ENCODE measurements at regions not wholly inside any gene's neighbourhood (a gene's known extent, or its start where the extent isn't known, plus 50 kb on each side); places are given as distances from the start of the nearest gene placed in this dataset.

- CTCF ChIA-PET, result no interaction called here
These were observed 950.5 kb upstream of the INTU start for GRCh38 chr4:126682250-126682649.

GRCh38 chr4:126686491-126686890, 946.3 kb upstream of the INTU start:
- Histone ChIP-seq H3K9me3 (ENCODE audit: low read length) (no peaks in the 10 kb centered on the region), H3K27me3 (ENCODE audit: insufficient read depth, low read length, poor library complexity, severe bottlenecking) (no peaks in the 10 kb centered on the region), H3K36me3 (ENCODE audit: insufficient read depth, low read length) (no peaks in the 10 kb centered on the region), H3K27ac (ENCODE audit: low read depth, low read length) (no peak overlapping the region), H3K4me3 (ENCODE audit: low read length) (no peak overlapping the region), H3K4me1 (ENCODE audit: insufficient read depth, low read length) (no peaks in the 10 kb centered on the region)
- Mint-ChIP-seq H3K27ac (no peak overlapping the region), H3K4me1 (no peaks in the 10 kb centered on the region), H3K4me3 (no peak overlapping the region), H3K9me3 (peaks cover 0 to 33% (median 2%) of the 10 kb centered on the region in 5 donors), H3K36me3 (no peaks in the 10 kb centered on the region), H3K27me3 (no peaks in the 10 kb centered on the region)
- ChIA-PET CTCF (no interaction called here), POLR2A (no interaction called here)
- DNase-seq, result no peak

More at GRCh38 chr4:126682250-126682649, 950.5 kb upstream of the INTU start:
- no peaks in the 10 kb centered on the region for H3K36me3 Mint-ChIP-seq
- no peak overlapping the region for H3K27ac Mint-ChIP-seq
- H3K4me3 ChIP-seq (ENCODE audit: low read length), result no peak overlapping the region
- no peaks in the 10 kb centered on the region for H3K4me1 ChIP-seq (ENCODE audit: insufficient read depth, low read length)
- H3K36me3 ChIP-seq (ENCODE audit: insufficient read depth, low read length), result no peaks in the 10 kb centered on the region
- H3K9me3 Mint-ChIP-seq, result peaks cover 0 to 18% (median 2%) of the 10 kb centered on the region in 5 donors
- H3K27me3 Mint-ChIP-seq, result no peaks in the 10 kb centered on the region
- no peak overlapping the region for H3K4me3 Mint-ChIP-seq
- no peak for DNase-seq
- no peak overlapping the region for H3K27ac ChIP-seq (ENCODE audit: low read depth, low read length)
- H3K27me3 ChIP-seq (ENCODE audit: insufficient read depth, low read length, poor library complexity, severe bottlenecking), result no peaks in the 10 kb centered on the region
- no peaks in the 10 kb centered on the region for H3K9me3 ChIP-seq (ENCODE audit: low read length)
- no peaks in the 10 kb centered on the region for H3K4me1 Mint-ChIP-seq
- POLR2A ChIA-PET, result no interaction called here

- H3K9me3 Mint-ChIP-seq, result peaks cover 0 to 40% (median 2%) of the 10 kb centered on the region in 5 donors
- no peaks in the 10 kb centered on the region for H3K36me3 Mint-ChIP-seq
- H3K27me3 ChIP-seq (ENCODE audit: insufficient read depth, low read length, poor library complexity, severe bottlenecking), result no peaks in the 10 kb centered on the region
- H3K4me3 Mint-ChIP-seq, result no peak overlapping the region
- CTCF ChIA-PET, result interaction anchor here (0.8 kb wide), 1 partner anchor 9 kb away, joined by 3 read pairs; no protein-coding TSS in a partner anchor
- no peaks in the 10 kb centered on the region for H3K9me3 ChIP-seq (ENCODE audit: low read length)
- H3K27ac ChIP-seq (ENCODE audit: low read depth, low read length), result no peak overlapping the region
- H3K4me1 Mint-ChIP-seq, result no peaks in the 10 kb centered on the region
- POLR2A ChIA-PET, result no interaction called here
- H3K27ac Mint-ChIP-seq, result no peak overlapping the region
- no peaks in the 10 kb centered on the region for H3K36me3 ChIP-seq (ENCODE audit: insufficient read depth, low read length)
- no peaks in the 10 kb centered on the region for H3K4me1 ChIP-seq (ENCODE audit: insufficient read depth, low read length)
- H3K4me3 ChIP-seq (ENCODE audit: low read length), result no peak overlapping the region
- no peaks in the 10 kb centered on the region for H3K27me3 Mint-ChIP-seq
- DNase-seq, result no peak
These were observed 945.0 kb upstream of the INTU start for GRCh38 chr4:126687655-126688358.

DNA sequence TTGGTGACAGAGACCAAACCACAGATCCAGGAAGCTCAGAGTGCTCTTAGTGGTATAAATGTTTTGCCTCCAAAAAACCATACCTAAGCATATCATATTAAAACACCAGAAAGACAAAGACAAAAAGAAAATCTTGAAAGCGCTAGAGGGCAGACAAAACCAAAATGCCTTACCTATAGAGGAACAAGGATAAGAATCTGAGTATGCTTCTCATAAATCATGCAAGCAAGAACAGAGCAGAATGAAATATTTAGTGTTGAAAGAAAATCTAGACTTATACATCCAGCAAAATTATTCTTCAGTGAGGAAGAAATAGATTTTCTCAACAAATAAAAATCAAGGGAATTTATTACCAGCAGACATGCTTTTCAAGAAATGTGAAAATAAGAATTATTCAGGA, 941.0 kb upstream of the INTU start:
- H3K4me3 Mint-ChIP-seq, result no peak overlapping the region
- H3K4me1 ChIP-seq (ENCODE audit: insufficient read depth, low read length), result no peaks in the 10 kb centered on the region
- H3K27ac Mint-ChIP-seq, result no peak overlapping the region
- peaks cover 0 to 29% (median 2%) of the 10 kb centered on the region in 5 donors for H3K9me3 Mint-ChIP-seq
- H3K27me3 Mint-ChIP-seq, result no peaks in the 10 kb centered on the region
- DNase-seq, result no peak
- ChIA-PET CTCF (no interaction called here), POLR2A (no interaction called here)
- H3K4me1 Mint-ChIP-seq, result no peaks in the 10 kb centered on the region
- H3K9me3 ChIP-seq (ENCODE audit: low read length), result no peaks in the 10 kb centered on the region
- H3K27me3 ChIP-seq (ENCODE audit: insufficient read depth, low read length, poor library complexity, severe bottlenecking), result no peaks in the 10 kb centered on the region
- no peaks in the 10 kb centered on the region for H3K36me3 Mint-ChIP-seq
- H3K27ac ChIP-seq (ENCODE audit: low read depth, low read length), result no peak overlapping the region
- no peak overlapping the region for H3K4me3 ChIP-seq (ENCODE audit: low read length)
- no peaks in the 10 kb centered on the region for H3K36me3 ChIP-seq (ENCODE audit: insufficient read depth, low read length)

DNA sequence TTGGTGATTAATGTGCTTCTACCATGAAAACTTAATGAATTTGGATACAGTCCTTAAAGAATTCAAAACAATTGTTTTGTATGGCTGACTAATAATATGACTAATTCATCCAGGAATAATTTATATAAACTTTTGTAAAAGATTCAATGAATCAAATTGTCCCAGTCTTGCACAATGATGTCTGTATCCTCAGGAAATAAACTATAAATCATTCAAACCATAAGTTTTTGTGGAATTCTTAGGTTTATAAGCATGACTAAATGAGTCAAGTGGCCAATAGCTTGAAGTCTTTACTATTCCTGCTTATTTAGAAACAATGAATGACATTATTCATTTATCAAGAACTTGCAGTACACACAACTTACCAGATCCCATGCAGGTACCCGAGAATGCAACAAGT, 935.0 kb upstream of the INTU start:
- H3K36me3 Mint-ChIP-seq, result no peaks in the 10 kb centered on the region
- H3K4me1 Mint-ChIP-seq, result no peaks in the 10 kb centered on the region

DNA sequence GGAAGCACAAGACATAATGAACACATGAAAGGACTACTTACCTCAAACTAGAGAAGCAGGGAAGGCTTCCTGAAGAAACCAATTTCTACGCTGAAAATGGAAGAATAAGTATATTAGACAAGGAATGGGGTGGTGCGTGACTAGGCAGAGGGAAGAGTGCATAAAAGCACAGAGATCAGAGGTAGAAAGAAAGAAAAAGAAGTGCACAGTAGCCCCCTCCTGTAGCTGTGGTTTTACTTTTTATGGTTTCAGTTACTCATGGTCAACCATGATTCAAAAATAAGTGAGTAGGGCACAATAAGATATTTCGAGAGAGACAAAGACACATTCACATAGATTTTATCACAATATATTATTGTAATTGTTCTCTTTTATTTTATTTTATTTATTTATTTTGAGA, 934.5 kb upstream of the INTU start:
- no peaks in the 10 kb centered on the region for H3K36me3 Mint-ChIP-seq
- no peaks in the 10 kb centered on the region for H3K27me3 Mint-ChIP-seq
- no peak overlapping the region for H3K27ac Mint-ChIP-seq
- no peak for DNase-seq
- no peaks in the 10 kb centered on the region for H3K27me3 ChIP-seq (ENCODE audit: insufficient read depth, low read length, poor library complexity, severe bottlenecking)
- H3K9me3 Mint-ChIP-seq, result peaks cover 3 to 14% (median 4%) of the 10 kb centered on the region in 5 donors
- H3K9me3 ChIP-seq (ENCODE audit: low read length), result no peaks in the 10 kb centered on the region
- no peak overlapping the region for H3K4me3 ChIP-seq (ENCODE audit: low read length)
- no peak overlapping the region for H3K4me3 Mint-ChIP-seq
- ChIA-PET POLR2A (no interaction called here), CTCF (no interaction called here)
- no peaks in the 10 kb centered on the region for H3K4me1 Mint-ChIP-seq
- H3K36me3 ChIP-seq (ENCODE audit: insufficient read depth, low read length), result no peaks in the 10 kb centered on the region
- no peaks in the 10 kb centered on the region for H3K4me1 ChIP-seq (ENCODE audit: insufficient read depth, low read length)
- H3K27ac ChIP-seq (ENCODE audit: low read depth, low read length), result no peak overlapping the region

More for the DNA sequence above, 935.0 kb upstream of the INTU start:
- Histone ChIP-seq H3K4me1 (ENCODE audit: insufficient read depth, low read length) (no peaks in the 10 kb centered on the region), H3K4me3 (ENCODE audit: low read length) (no peak overlapping the region), H3K36me3 (ENCODE audit: insufficient read depth, low read length) (no peaks in the 10 kb centered on the region), H3K9me3 (ENCODE audit: low read length) (no peaks in the 10 kb centered on the region), H3K27ac (ENCODE audit: low read depth, low read length) (no peak overlapping the region), H3K27me3 (ENCODE audit: insufficient read depth, low read length, poor library complexity, severe bottlenecking) (no peaks in the 10 kb centered on the region)
- H3K27ac Mint-ChIP-seq, result no peak overlapping the region
- no peak overlapping the region for H3K4me3 Mint-ChIP-seq
- H3K27me3 Mint-ChIP-seq, result no peaks in the 10 kb centered on the region
- POLR2A ChIA-PET, result no interaction called here
- CTCF ChIA-PET, result no interaction called here
- H3K9me3 Mint-ChIP-seq, result peaks cover 3 to 10% (median 4%) of the 10 kb centered on the region in 5 donors
- no peak for DNase-seq

DNA sequence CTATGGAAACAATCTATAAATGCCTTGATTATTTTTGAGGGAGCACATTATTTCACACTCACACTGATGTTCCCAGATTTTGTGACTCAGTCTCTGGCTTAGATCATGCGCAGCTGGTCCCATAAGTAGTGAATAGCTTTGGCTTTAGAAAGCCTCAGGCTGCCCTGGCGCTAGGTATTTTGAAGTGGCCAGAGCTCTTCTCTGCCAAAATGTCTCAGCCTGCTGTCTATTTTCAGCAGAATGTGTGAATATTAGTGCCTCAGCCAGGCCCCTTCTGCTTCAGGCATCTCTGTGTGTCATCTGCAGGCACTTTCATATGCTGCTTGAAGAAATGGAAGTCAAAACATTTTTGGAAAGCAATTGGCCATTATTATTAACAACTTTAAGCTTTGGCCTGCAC, 931.0 kb upstream of the INTU start:
- no peak overlapping the region for H3K27ac ChIP-seq (ENCODE audit: low read depth, low read length)
- Mint-ChIP-seq H3K27me3 (no peaks in the 10 kb centered on the region), H3K36me3 (no peaks in the 10 kb centered on the region), H3K4me1 (no peaks in the 10 kb centered on the region), H3K27ac (no peak overlapping the region), H3K9me3 (peaks cover 2 to 21% (median 7%) of the 10 kb centered on the region in 5 donors), H3K4me3 (no peak overlapping the region)
- DNase-seq, result no peak
- no peaks in the 10 kb centered on the region for H3K4me1 ChIP-seq (ENCODE audit: insufficient read depth, low read length)
- CTCF ChIA-PET, result no interaction called here
- H3K36me3 ChIP-seq (ENCODE audit: insufficient read depth, low read length), result no peaks in the 10 kb centered on the region
- H3K4me3 ChIP-seq (ENCODE audit: low read length), result no peak overlapping the region
- no peaks in the 10 kb centered on the region for H3K27me3 ChIP-seq (ENCODE audit: insufficient read depth, low read length, poor library complexity, severe bottlenecking)
- POLR2A ChIA-PET, result no interaction called here
- H3K9me3 ChIP-seq (ENCODE audit: low read length), result no peaks in the 10 kb centered on the region

GRCh38 chr4:126702747-126703146, 930.0 kb upstream of the INTU start:
- peaks cover 2 to 27% (median 5%) of the 10 kb centered on the region in 5 donors for H3K9me3 Mint-ChIP-seq
- Histone ChIP-seq H3K9me3 (ENCODE audit: low read length) (no peaks in the 10 kb centered on the region), H3K4me3 (ENCODE audit: low read length) (no peak overlapping the region), H3K27ac (ENCODE audit: low read depth, low read length) (no peak overlapping the region), H3K4me1 (ENCODE audit: insufficient read depth, low read length) (no peaks in the 10 kb centered on the region), H3K27me3 (ENCODE audit: insufficient read depth, low read length, poor library complexity, severe bottlenecking) (no peaks in the 10 kb centered on the region), H3K36me3 (ENCODE audit: insufficient read depth, low read length) (no peaks in the 10 kb centered on the region)
- CTCF ChIA-PET, result no interaction called here
- no peak for DNase-seq
- no peaks in the 10 kb centered on the region for H3K27me3 Mint-ChIP-seq
- no peaks in the 10 kb centered on the region for H3K36me3 Mint-ChIP-seq
- no peak overlapping the region for H3K27ac Mint-ChIP-seq
- no peak overlapping the region for H3K4me3 Mint-ChIP-seq
- POLR2A ChIA-PET, result no interaction called here
- no peaks in the 10 kb centered on the region for H3K4me1 Mint-ChIP-seq
